Endodermal cell (in vitro differentiated cells): ENCODE measurements at regions not wholly inside any gene's neighbourhood (a gene's known extent, or its start where the extent isn't known, plus 50 kb on each side); places are given as distances from the start of the nearest gene placed in this dataset.

Source experiments
- DNase-seq: peaks from one replicate; pipeline ENCODE4 v3.0.0-alpha.2; 2017
- H3K27ac ChIP-seq: 2 replicates; pipeline ENCODE4 v1.5.1; 2013; ENCODE audit warnings: mild to moderate bottlenecking, low read depth, low read length, moderate library complexity
- H3K27me3 ChIP-seq: 2 replicates; pipeline ENCODE4 v1.6.1; 2013; ENCODE audit warnings: mild to moderate bottlenecking, low read length, moderate library complexity; ENCODE audit not compliant: insufficient read depth, control insufficient read depth, poor library complexity, severe bottlenecking
- H3K36me3 ChIP-seq: 2 replicates; pipeline ENCODE4 v1.7.0; 2013; ENCODE audit warnings: mild to moderate bottlenecking, low read length, moderate library complexity; ENCODE audit not compliant: control insufficient read depth, insufficient read depth
- H3K4me1 ChIP-seq: one replicate; pipeline ENCODE4 v1.7.0; 2013; ENCODE audit warnings: low read length; ENCODE audit not compliant: control insufficient read depth, insufficient read depth
- H3K4me3 ChIP-seq: 2 replicates; pipeline ENCODE4 v1.5.1; 2013; ENCODE audit warnings: mild to moderate bottlenecking, low read length, moderate library complexity
- H3K9ac ChIP-seq: 2 replicates; pipeline ENCODE4 v1.6.1; 2013; ENCODE audit warnings: mild to moderate bottlenecking, low read length, moderate library complexity; ENCODE audit not compliant: poor library complexity, severe bottlenecking; ENCODE audit errors: extremely low read depth
- H3K9me3 ChIP-seq: 2 replicates; pipeline ENCODE4 v1.6.1; 2013; ENCODE audit warnings: mild to moderate bottlenecking, low read length, moderate library complexity; ENCODE audit not compliant: control insufficient read depth
- H3K27ac Mint-ChIP-seq: 2 replicates; pipeline ENCODE4 v1.8.0; 2020; ENCODE audit warnings: mixed read lengths
- H3K27me3 Mint-ChIP-seq: 2 replicates; pipeline ENCODE4 v1.8.0; 2021; ENCODE audit warnings: mild to moderate bottlenecking, mixed read lengths; ENCODE audit not compliant: insufficient read depth
- H3K36me3 Mint-ChIP-seq: 2 replicates; pipeline ENCODE4 v1.8.0; 2020; ENCODE audit warnings: low read depth, mixed read lengths
- H3K4me1 Mint-ChIP-seq: 2 replicates; pipeline ENCODE4 v1.8.0; 2020; ENCODE audit warnings: mixed read lengths
- H3K4me3 Mint-ChIP-seq: 2 replicates; pipeline ENCODE4 v1.8.0; 2020; ENCODE audit warnings: mild to moderate bottlenecking, moderate library complexity, mixed read lengths
- H3K9me3 Mint-ChIP-seq: 2 replicates; pipeline ENCODE4 v1.8.0; 2020; ENCODE audit warnings: mild to moderate bottlenecking, mixed read lengths
- WGBS, 2 experiments: methylation state at CpG; one replicate each; pipeline versions ENCODE4 v1.1.5 to v1.1.7; 2013; ENCODE audit warnings: missing lambda C conversion rate in 2 of 2, mixed read lengths in 1 of 2; ENCODE audit not compliant: insufficient coverage in 1 of 2, insufficient read length in 1 of 2; 5-methylcytosine and 5-hydroxymethylcytosine counted together
- TF ChIP-seq, protein P1 (sequence below): fragments of 200-600 bp; sonication (generic); conservative IDR thresholded peaks from 2 replicates; pipeline ENCODE4 v1.5.0; 2021; ENCODE audit warnings: antibody characterized with exemption, mild to moderate bottlenecking

DNA sequence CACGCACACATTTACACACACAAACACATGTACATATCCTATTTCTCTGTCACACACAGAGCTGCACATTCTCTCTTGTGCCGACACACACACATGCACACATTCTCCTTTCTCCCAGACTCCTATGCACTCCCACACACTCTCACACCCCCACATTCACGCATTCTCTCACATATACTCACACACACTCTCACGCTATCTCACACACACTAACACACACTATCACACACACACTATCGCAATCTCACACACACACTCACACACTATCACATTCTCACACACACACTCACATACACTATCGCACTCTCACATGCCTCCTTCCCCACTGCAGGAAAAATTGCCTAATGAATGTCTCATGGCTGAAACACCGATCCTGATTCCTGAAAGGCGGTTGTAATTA is 450.7 kb downstream of the AACS start:
- no peaks in the 10 kb centered on the region for H3K9me3 Mint-ChIP-seq
- H3K4me3 Mint-ChIP-seq = no peak overlapping the region
- Histone ChIP-seq H3K9ac (no peak overlapping the region), H3K27ac (no peak overlapping the region), H3K9me3 (no peaks in the 10 kb centered on the region), H3K27me3 (no peaks in the 10 kb centered on the region), H3K36me3 (no peaks in the 10 kb centered on the region), H3K4me3 (no peak overlapping the region), H3K4me1 (no peaks in the 10 kb centered on the region)
- no peaks in the 10 kb centered on the region for H3K36me3 Mint-ChIP-seq
- TF ChIP-seq, protein P1, sequence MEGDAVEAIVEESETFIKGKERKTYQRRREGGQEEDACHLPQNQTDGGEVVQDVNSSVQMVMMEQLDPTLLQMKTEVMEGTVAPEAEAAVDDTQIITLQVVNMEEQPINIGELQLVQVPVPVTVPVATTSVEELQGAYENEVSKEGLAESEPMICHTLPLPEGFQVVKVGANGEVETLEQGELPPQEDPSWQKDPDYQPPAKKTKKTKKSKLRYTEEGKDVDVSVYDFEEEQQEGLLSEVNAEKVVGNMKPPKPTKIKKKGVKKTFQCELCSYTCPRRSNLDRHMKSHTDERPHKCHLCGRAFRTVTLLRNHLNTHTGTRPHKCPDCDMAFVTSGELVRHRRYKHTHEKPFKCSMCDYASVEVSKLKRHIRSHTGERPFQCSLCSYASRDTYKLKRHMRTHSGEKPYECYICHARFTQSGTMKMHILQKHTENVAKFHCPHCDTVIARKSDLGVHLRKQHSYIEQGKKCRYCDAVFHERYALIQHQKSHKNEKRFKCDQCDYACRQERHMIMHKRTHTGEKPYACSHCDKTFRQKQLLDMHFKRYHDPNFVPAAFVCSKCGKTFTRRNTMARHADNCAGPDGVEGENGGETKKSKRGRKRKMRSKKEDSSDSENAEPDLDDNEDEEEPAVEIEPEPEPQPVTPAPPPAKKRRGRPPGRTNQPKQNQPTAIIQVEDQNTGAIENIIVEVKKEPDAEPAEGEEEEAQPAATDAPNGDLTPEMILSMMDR = no peak
- no peaks in the 10 kb centered on the region for H3K4me1 Mint-ChIP-seq
- H3K27ac Mint-ChIP-seq = no peak overlapping the region
- H3K27me3 Mint-ChIP-seq = no peaks in the 10 kb centered on the region
- WGBS, 2 experiments = 96 to 99% methylated on average over 8 of the region's 8 CpGs
- no peak for DNase-seq

DNA sequence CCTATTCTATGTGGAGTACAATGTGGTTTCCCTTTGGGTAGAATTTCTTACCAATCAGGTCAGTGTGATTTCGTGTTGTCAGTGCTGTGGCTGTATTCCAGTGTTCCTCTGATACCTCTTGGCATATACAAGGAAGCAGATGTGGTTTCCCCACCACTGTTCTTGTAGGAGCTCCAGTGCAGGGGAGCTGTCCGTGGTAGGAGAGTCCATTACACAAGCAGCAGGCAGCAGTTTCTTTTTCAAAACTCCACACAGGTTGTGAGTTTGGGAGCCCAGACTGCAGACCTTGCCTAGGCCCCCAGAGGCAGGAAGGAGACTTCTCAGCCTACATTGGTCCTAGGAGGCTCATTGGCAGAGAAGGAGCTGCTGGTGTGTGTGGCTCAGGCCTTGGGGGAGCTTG is 452.8 kb downstream of the AACS start:
- Mint-ChIP-seq H3K36me3 (peaks cover 4% of the 10 kb centered on the region), H3K4me3 (no peak overlapping the region), H3K27me3 (peaks cover 2% of the 10 kb centered on the region), H3K9me3 (peaks cover 4% of the 10 kb centered on the region), H3K4me1 (no peaks in the 10 kb centered on the region), H3K27ac (no peak overlapping the region)
- no peak overlapping the region for H3K27ac ChIP-seq
- no peaks in the 10 kb centered on the region for H3K36me3 ChIP-seq
- H3K9me3 ChIP-seq = no peaks in the 10 kb centered on the region
- H3K9ac ChIP-seq = no peak overlapping the region
- peak; percentile 91 for DNase-seq
- no peaks in the 10 kb centered on the region for H3K27me3 ChIP-seq
- H3K4me1 ChIP-seq = no peaks in the 10 kb centered on the region
- TF ChIP-seq, protein P1 = no peak
- H3K4me3 ChIP-seq = no peak overlapping the region
- WGBS, 2 experiments = 33 to 67% methylated on average over 1 to 2 of the region's 2 CpGs

DNA sequence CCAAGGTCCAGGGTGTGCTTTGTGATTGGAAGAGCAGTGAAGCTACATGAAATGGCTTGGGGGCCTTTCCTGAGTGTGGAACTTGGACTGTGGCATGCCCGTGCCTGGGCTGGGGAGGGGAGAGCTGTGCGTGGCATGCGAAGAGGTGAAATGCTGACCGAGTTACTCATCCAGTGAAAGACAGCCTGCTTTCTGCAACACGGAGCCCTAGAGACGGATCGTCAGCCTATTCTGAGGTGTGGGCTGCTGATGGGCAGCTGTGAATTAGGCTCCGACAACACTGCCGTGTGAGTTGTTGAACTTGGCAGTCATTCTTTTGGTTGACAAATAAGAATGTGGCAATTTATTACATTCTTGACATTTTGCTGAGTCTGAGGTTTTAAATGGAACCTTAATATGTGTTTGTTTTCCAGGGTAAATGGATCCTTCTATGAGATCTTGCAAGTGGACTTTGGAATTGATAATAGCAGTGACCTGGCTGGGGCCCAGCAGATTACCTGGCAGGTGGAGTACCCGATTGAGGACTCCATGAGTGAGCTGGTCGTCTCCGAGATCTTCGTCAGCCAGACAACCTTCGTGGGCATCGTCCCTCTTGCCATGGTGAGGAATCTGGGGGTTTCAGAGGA is 453.9 kb downstream of the AACS start:
- H3K27me3 ChIP-seq = no peaks in the 10 kb centered on the region
- H3K4me3 ChIP-seq = no peak overlapping the region
- H3K4me3 Mint-ChIP-seq = no peak overlapping the region
- peaks cover 2% of the 10 kb centered on the region for H3K27me3 Mint-ChIP-seq
- no peaks in the 10 kb centered on the region for H3K36me3 ChIP-seq
- no peak for DNase-seq
- no peaks in the 10 kb centered on the region for H3K4me1 ChIP-seq
- no peaks in the 10 kb centered on the region for H3K4me1 Mint-ChIP-seq
- H3K27ac Mint-ChIP-seq = no peak overlapping the region
- TF ChIP-seq, protein P1 = no peak
- WGBS, 2 experiments = 89 to 91% methylated on average over 13 to 15 of the region's 15 CpGs
- no peak overlapping the region for H3K27ac ChIP-seq
- H3K9ac ChIP-seq = no peak overlapping the region
- H3K36me3 Mint-ChIP-seq = peaks cover 4% of the 10 kb centered on the region
- peaks cover 4% of the 10 kb centered on the region for H3K9me3 Mint-ChIP-seq
- no peaks in the 10 kb centered on the region for H3K9me3 ChIP-seq
